HL-60 (cell line): ENCODE measurements at regions not wholly inside any gene's neighbourhood (a gene's known extent, or its start where the extent isn't known, plus 50 kb on each side); places are given as distances from the start of the nearest gene placed in this dataset.

Experiments used
- TF ChIP-seq, protein P1 (sequence below): IDR thresholded peaks from one replicate; pipeline ENCODE4 v1.5.1; 2011; ENCODE audit warnings: low read length, control low read depth, inconsistent platforms; ENCODE audit not compliant: insufficient read depth
- TF ChIP-seq, protein P2 (sequence below): IDR thresholded peaks from 2 replicates; pipeline ENCODE4 v1.6.1; 2012; ENCODE audit warnings: low read depth; ENCODE audit not compliant: insufficient replicate concordance

DNA sequence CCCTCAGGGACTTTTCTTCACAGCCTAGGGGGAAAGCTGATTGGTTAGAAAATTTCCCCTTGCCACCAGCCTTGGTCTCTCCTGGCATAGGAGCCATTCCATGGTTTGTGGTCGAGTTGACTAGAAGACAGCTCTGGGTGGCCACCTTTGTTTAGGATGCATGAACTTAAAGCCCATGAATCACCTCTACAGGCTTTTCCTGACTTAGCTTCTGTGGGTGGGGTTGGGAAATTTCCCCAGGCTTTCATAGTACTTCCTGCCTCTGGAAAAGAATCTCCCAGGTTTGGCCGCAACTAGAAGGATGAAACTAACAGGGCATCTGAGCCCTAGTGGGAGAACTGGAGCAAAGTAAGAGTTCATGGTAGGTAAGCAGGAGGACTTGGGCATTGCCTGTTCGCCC lies 72.6 kb downstream of the SNRPE start:
- TF ChIP-seq, protein P1, sequence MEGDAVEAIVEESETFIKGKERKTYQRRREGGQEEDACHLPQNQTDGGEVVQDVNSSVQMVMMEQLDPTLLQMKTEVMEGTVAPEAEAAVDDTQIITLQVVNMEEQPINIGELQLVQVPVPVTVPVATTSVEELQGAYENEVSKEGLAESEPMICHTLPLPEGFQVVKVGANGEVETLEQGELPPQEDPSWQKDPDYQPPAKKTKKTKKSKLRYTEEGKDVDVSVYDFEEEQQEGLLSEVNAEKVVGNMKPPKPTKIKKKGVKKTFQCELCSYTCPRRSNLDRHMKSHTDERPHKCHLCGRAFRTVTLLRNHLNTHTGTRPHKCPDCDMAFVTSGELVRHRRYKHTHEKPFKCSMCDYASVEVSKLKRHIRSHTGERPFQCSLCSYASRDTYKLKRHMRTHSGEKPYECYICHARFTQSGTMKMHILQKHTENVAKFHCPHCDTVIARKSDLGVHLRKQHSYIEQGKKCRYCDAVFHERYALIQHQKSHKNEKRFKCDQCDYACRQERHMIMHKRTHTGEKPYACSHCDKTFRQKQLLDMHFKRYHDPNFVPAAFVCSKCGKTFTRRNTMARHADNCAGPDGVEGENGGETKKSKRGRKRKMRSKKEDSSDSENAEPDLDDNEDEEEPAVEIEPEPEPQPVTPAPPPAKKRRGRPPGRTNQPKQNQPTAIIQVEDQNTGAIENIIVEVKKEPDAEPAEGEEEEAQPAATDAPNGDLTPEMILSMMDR: no peak
- TF ChIP-seq, protein P2, sequence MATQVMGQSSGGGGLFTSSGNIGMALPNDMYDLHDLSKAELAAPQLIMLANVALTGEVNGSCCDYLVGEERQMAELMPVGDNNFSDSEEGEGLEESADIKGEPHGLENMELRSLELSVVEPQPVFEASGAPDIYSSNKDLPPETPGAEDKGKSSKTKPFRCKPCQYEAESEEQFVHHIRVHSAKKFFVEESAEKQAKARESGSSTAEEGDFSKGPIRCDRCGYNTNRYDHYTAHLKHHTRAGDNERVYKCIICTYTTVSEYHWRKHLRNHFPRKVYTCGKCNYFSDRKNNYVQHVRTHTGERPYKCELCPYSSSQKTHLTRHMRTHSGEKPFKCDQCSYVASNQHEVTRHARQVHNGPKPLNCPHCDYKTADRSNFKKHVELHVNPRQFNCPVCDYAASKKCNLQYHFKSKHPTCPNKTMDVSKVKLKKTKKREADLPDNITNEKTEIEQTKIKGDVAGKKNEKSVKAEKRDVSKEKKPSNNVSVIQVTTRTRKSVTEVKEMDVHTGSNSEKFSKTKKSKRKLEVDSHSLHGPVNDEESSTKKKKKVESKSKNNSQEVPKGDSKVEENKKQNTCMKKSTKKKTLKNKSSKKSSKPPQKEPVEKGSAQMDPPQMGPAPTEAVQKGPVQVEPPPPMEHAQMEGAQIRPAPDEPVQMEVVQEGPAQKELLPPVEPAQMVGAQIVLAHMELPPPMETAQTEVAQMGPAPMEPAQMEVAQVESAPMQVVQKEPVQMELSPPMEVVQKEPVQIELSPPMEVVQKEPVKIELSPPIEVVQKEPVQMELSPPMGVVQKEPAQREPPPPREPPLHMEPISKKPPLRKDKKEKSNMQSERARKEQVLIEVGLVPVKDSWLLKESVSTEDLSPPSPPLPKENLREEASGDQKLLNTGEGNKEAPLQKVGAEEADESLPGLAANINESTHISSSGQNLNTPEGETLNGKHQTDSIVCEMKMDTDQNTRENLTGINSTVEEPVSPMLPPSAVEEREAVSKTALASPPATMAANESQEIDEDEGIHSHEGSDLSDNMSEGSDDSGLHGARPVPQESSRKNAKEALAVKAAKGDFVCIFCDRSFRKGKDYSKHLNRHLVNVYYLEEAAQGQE: no peak
